Body of pancreas (tissue), 4 donors: ENCODE measurements at regions not wholly inside any gene's neighbourhood (a gene's known extent, or its start where the extent isn't known, plus 50 kb on each side); places are given as distances from the start of the nearest gene placed in this dataset.

ENCODE experiments used
- CTCF ChIP-seq, 7 experiments: fragments of 450-650 bp in 4 of 7; fragments of 200-600 bp in 3 of 7; sonication (generic) in 3 of 7; IDR thresholded peaks; one replicate each; pipeline ENCODE4 v1.5.1; 2016 to 2019; ENCODE audit warnings: antibody characterized with exemption in 7 of 7
- POLR2A ChIP-seq, 3 donors: fragments of 450-650 bp; IDR thresholded peaks; one replicate each; pipeline ENCODE4 v1.6.1; 2016; ENCODE audit warnings: antibody characterized with exemption in 3 of 3, mild to moderate bottlenecking in 2 of 3

- TF ChIP-seq CTCF (IDR thresholded peaks at IDR 0.05) (no peak), POLR2A (IDR thresholded peaks at IDR 0.05) (no peak)
These were observed 256.7 kb downstream of the PARN start for GRCh38 chr16:14373406-14373805.
